HG03095 (cell line): ENCODE measurements at regions not wholly inside any gene's neighbourhood (a gene's known extent, or its start where the extent isn't known, plus 50 kb on each side); places are given as distances from the start of the nearest gene placed in this dataset.
"Not testable (repeated sequence)": the region's sequence is repeated elsewhere in the genome, so short reads cannot be mapped to it uniquely, and the experiment has no call there.

Experiments used
- ATAC-seq: cut with Tn5 transposase; IDR thresholded peaks from one replicate; pipeline ENCODE4 v1.9.1; 2021; ENCODE audit warnings: moderate library complexity; ENCODE audit not compliant: unreplicated experiment

- no peak for ATAC-seq
Observed at GRCh38 chr2:161480123-161480522, 64.0 kb downstream of the TBR1 start.

GRCh38 chr2:161481619-161482018, 65.5 kb downstream of the TBR1 start:
- ATAC-seq = no peak

GRCh38 chr2:161484061-161484460, 68.0 kb downstream of the TBR1 start:
- ATAC-seq = no peak

- ATAC-seq = no peak
Observed at GRCh38 chr2:161486111-161486510, 70.0 kb downstream of the TBR1 start.

GRCh38 chr2:161488131-161488699, 72.1 kb downstream of the TBR1 start:
- no peak for ATAC-seq

- ATAC-seq = no peak
Observed at GRCh38 chr2:161488879-161489278, 72.8 kb downstream of the TBR1 start.

GRCh38 chr2:161500892-161501610, 85.0 kb downstream of the TBR1 start:
- peak; percentile 55 for ATAC-seq

- ATAC-seq = not testable (repeated sequence)
Observed at GRCh38 chr2:161502279-161502678, 86.2 kb downstream of the TBR1 start.

GRCh38 chr2:161504628-161505289, 88.7 kb downstream of the TBR1 start:
- not testable (repeated sequence) for ATAC-seq

GRCh38 chr2:161505466-161505865, 89.4 kb downstream of the TBR1 start:
- ATAC-seq = not testable (repeated sequence)

- ATAC-seq = not testable (repeated sequence)
Observed at GRCh38 chr2:161513295-161514032, 97.4 kb downstream of the TBR1 start.

GRCh38 chr2:161522796-161523195, 101.4 kb upstream of the SLC4A10 start:
- no peak for ATAC-seq

GRCh38 chr2:161533218-161533617, 91.0 kb upstream of the SLC4A10 start:
- no peak for ATAC-seq

- ATAC-seq = no peak
Observed at GRCh38 chr2:161546635-161547034, 77.6 kb upstream of the SLC4A10 start.

- ATAC-seq = no peak
Observed at GRCh38 chr2:161547130-161547529, 77.1 kb upstream of the SLC4A10 start.

GRCh38 chr2:161552015-161552414, 72.2 kb upstream of the SLC4A10 start:
- ATAC-seq = no peak

GRCh38 chr2:161555826-161556225, 68.4 kb upstream of the SLC4A10 start:
- no peak for ATAC-seq

GRCh38 chr2:161556440-161556839, 67.8 kb upstream of the SLC4A10 start:
- ATAC-seq = no peak

- no peak for ATAC-seq
Observed at GRCh38 chr2:161557538-161557937, 66.7 kb upstream of the SLC4A10 start.

GRCh38 chr2:161564906-161565305, 59.3 kb upstream of the SLC4A10 start:
- ATAC-seq = no peak

GRCh38 chr2:161569401-161569800, 54.8 kb upstream of the SLC4A10 start:
- no peak for ATAC-seq
